A549 (cell line): ENCODE measurements at regions not wholly inside any gene's neighbourhood (a gene's known extent, or its start where the extent isn't known, plus 50 kb on each side); places are given as distances from the start of the nearest gene placed in this dataset.

Experiments
- ATAC-seq, 2 experiments: fragments of 200-7000 bp in 1 of 2; fragments of >200 bp in 1 of 2; cut with Nextera tagmentation in 1 of 2; cut with Tn5 transposase in 1 of 2; 3 replicates each; pipeline versions ENCODE4 v1.8.0 to v1.9.1; 2018 to 2020; ENCODE audit warnings: mild to moderate bottlenecking in 1 of 2, moderate library complexity in 1 of 2
- CTCF ChIA-PET: fragments of 300-600 bp; sonication (Branson Sonifier 250); formaldehyde crosslinking; extraction: SDS; loops from one replicate; lab custom pipeline; 2021; ENCODE audit warnings: antibody characterized with exemption, inconsistent platforms; lab: Yijun Ruan, JAX
- POLR2A ChIA-PET: fragments of 350-600 bp; formaldehyde crosslinking; extraction: SDS; loops from one replicate; lab custom pipeline; 2021; ENCODE audit warnings: antibody characterized with exemption, inconsistent platforms; lab: Yijun Ruan, JAX
- DNase-seq, 2 experiments: peaks; one replicate each; pipeline versions ENCODE4 v3.0.0 to v3.0.0-alpha.2; 2011 to 2016; ENCODE audit warnings: low read depth in 1 of 2, low spot score in 1 of 2
- FAIRE-seq: peaks from 2 replicates; lab custom pipeline; 2011; peaks lifted over from hg19 to GRCh38; lab: Jason Lieb, UNC
- H3K27ac ChIP-seq, 2 experiments: fragments of >200 bp; sonication (Bioruptor Twin); formaldehyde crosslinking; 3 replicates each; pipeline ENCODE4 v1.5.1; 2016 to 2017
- H3K4me1 ChIP-seq: fragments of >200 bp; sonication (Bioruptor Twin); formaldehyde crosslinking; 3 replicates; pipeline ENCODE4 v1.6.1; 2016
- H3K4me2 ChIP-seq: fragments of >200 bp; sonication (Bioruptor Twin); formaldehyde crosslinking; 3 replicates; pipeline ENCODE4 v1.6.1; 2016
- H3K4me3 ChIP-seq: fragments of >200 bp; sonication (Bioruptor Twin); formaldehyde crosslinking; 3 replicates; pipeline ENCODE4 v1.5.1; 2016
- H3K9me3 ChIP-seq: fragments of >200 bp; sonication (Bioruptor Twin); formaldehyde crosslinking; 3 replicates; pipeline ENCODE4 v1.6.1; 2016
- FOSL2 ChIP-seq, 2 experiments: fragments of 450-650 bp in 1 of 2; fragments of >200 bp in 1 of 2; sonication (Bioruptor Twin) in 1 of 2; formaldehyde crosslinking; IDR thresholded peaks; 2 replicates each; pipeline versions ENCODE4 v1.5.0 to v1.6.1; 2016 to 2020; ENCODE audit warnings: mild to moderate bottlenecking in 1 of 2, moderate library complexity in 1 of 2
- MAZ ChIP-seq: fragments of 150-350 bp; IDR thresholded peaks from 2 replicates; pipeline ENCODE4 v1.6.1; 2014; ENCODE audit warnings: antibody characterized with exemption, low read depth, low read length, borderline replicate concordance
- PHF8 ChIP-seq: fragments of 200-600 bp; sonication (generic); IDR thresholded peaks from 2 replicates; pipeline ENCODE4 v1.6.1; 2016; ENCODE audit warnings: low read depth, mild to moderate bottlenecking, antibody characterized with exemption, moderate library complexity, borderline replicate concordance
- RCOR1 ChIP-seq: fragments of 150-350 bp; IDR thresholded peaks from 2 replicates; pipeline ENCODE4 v1.6.1; 2014; ENCODE audit warnings: antibody characterized with exemption, low read length, low read depth
- WGBS: methylation state at CpG from one replicate; pipeline ENCODE4 v1.1.6; 2017; ENCODE audit errors: missing lambda C conversion rate; 5-methylcytosine and 5-hydroxymethylcytosine counted together
- small RNA-seq, 6 experiments: library from RNA; depleted of rRNA; stranded (forward); fragments of <200 nt; gene quantifications; one replicate each; pipeline ENCODE3, GENCODE V24; 2012

GRCh38 chr3:124676236-124676635 lies 54.0 kb upstream of the UMPS start:
- Histone ChIP-seq H3K4me3 (no peak overlapping the region), H3K4me2 (no peak overlapping the region), H3K9me3 (no peaks in the 10 kb centered on the region), H3K27ac (no peak overlapping the region), H3K4me1 (no peaks in the 10 kb centered on the region)
- ChIA-PET POLR2A (no interaction called here), CTCF (interaction anchor here (0.6 to 1.8 kb wide), 3 partner anchors 17 to 112 kb away, joined by 3 to 8 read pairs (median 4); no protein-coding TSS in a partner anchor)
- DNase-seq (no peak), ATAC-seq (no peak), FAIRE-seq (no peak)
- 61% methylated on average over 3 of the region's 3 CpGs for WGBS
- TF ChIP-seq MAZ (no peak), FOSL2 (IDR thresholded peaks at IDR 0.05) (no peak), FOSL2 (CRISPR knock-in tag; IDR thresholded peaks at IDR 0.05) (no peak)

GRCh38 chr3:124679048-124679638 lies 51.1 kb upstream of the UMPS start:
- Histone ChIP-seq H3K9me3 (no peaks in the 10 kb centered on the region), H3K4me3 (no peak overlapping the region), H3K4me2 (no peak overlapping the region), H3K4me1 (no peaks in the 10 kb centered on the region), H3K27ac (no peak overlapping the region)
- ATAC-seq (no peak), FAIRE-seq (no peak), DNase-seq (no peak)
- 56% methylated on average over 5 of the region's 5 CpGs for WGBS
- POLR2A ChIA-PET: no interaction called here
- TF ChIP-seq RCOR1 (no peak), PHF8 (no peak)
- CTCF ChIA-PET: interaction anchor here (0.7 to 13.0 kb wide), 3 partner anchors 10 to 392 kb away, joined by 3 to 348 read pairs (median 36); no protein-coding TSS in a partner anchor

Small RNA genes in the stretch of these regions (small RNA-seq; reads per million reads assigned to genes)
- gene MIR5002 (0 to 1.7 (median 0) reads per million in 6 experiments), gene MIR6083 (0 reads per million in 6 experiments), gene RNU6-143P (0 reads per million in 6 experiments)
